ENCODE measurements at regions not wholly inside any gene's neighbourhood (a gene's known extent, or its start where the extent isn't known, plus 50 kb on each side); places are given as distances from the start of the nearest gene placed in this dataset.

DNA sequence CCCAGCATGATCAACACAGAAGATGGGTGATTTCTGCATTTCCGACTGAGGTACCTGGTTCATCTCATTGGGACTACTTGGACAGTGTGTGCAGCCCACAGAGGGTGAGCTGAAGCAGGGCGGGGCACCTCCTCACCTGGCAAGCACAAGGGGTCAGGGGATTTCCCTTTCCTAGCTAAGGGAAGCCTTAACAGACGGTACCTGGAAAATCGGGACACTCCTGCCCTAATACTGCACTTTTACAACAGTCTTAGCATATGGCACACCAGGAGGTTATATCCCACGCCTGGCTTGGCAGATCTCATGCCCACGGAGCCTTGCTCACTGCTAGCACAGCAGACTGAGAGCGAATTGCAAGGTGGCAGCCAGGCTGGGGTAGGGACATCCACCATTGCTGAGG, 92.9 kb upstream of the GRID2 start:
- TF ChIP-seq, protein P1, sequence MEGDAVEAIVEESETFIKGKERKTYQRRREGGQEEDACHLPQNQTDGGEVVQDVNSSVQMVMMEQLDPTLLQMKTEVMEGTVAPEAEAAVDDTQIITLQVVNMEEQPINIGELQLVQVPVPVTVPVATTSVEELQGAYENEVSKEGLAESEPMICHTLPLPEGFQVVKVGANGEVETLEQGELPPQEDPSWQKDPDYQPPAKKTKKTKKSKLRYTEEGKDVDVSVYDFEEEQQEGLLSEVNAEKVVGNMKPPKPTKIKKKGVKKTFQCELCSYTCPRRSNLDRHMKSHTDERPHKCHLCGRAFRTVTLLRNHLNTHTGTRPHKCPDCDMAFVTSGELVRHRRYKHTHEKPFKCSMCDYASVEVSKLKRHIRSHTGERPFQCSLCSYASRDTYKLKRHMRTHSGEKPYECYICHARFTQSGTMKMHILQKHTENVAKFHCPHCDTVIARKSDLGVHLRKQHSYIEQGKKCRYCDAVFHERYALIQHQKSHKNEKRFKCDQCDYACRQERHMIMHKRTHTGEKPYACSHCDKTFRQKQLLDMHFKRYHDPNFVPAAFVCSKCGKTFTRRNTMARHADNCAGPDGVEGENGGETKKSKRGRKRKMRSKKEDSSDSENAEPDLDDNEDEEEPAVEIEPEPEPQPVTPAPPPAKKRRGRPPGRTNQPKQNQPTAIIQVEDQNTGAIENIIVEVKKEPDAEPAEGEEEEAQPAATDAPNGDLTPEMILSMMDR (IDR thresholded peaks at IDR 0.05): no peak
- no peak for TF ChIP-seq POLR2A (IDR thresholded peaks at IDR 0.05)
